ENCODE measurements at regions not wholly inside any gene's neighbourhood (a gene's known extent, or its start where the extent isn't known, plus 50 kb on each side); places are given as distances from the start of the nearest gene placed in this dataset.

DNA sequence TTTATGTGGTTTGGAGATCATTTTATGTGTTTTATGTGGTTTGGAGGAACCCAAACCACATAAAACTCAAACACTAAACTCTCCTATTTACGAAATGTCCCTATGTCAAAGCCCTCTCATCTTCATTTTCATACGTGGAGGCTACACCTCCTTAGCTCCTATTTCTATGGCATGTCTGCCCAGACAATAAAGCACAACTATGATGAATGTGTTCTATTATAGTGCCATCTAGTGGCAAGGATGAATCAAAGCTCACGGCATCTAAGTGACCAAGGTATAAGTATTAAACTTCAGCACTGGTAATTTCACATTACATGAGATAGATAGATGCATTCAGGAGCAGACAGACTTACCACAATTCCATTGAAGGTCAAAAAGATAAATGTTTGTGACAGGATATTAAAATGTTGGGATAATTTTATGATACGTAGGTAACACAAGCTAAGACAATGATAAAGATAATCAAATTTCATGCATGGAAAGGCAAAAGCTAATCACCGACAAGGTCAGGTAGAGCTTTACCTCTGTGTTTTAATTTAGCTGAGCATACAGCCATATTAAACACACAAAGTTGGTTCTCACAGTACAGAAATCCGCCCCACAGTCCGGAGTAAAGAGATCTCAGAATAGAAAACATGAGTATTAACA is 130.6 kb upstream of the FHIT start:
- H3K4me1 ChIP-seq (ENCODE audit: insufficient read depth, low read length): no peaks in the 10 kb centered on the region
- BruUV-seq (replicated peaks): no TSS peak
- no peak overlapping the region for H3K9ac ChIP-seq (ENCODE audit: insufficient read depth, low read depth, low read length)
- H3K36me3 ChIP-seq (replicated peaks in 1 of 2; ENCODE audit: control insufficient read depth in 1 of 2, insufficient read depth in 2 of 2, low read length in 2 of 2): no peaks in the 10 kb centered on the region
- ChIA-PET CTCF (ENCODE audit: low intra/inter-chr PET ratio, low total read pairs) (interaction anchor here (0.7 to 1.2 kb wide), 2 partner anchors 627 to 1524 kb away, joined by 3 to 5 read pairs; no protein-coding TSS in a partner anchor), POLR2A (no interaction called here)
- H3K4me3 ChIP-seq (replicated peaks in 1 of 3; ENCODE audit: insufficient read depth in 1 of 3, low read depth in 2 of 3, low read length in 3 of 3): no peak overlapping the region
- no peak overlapping the region for H2AFZ ChIP-seq (ENCODE audit: low read length)
- H4K20me1 ChIP-seq (ENCODE audit: insufficient read depth, low read length): no peaks in the 10 kb centered on the region
- DNase-seq (ENCODE audit: low spot score) (peak; percentile 35), FAIRE-seq (peak; percentile 79), ATAC-seq (peak; percentile 86)
- no peak overlapping the region for H3K27ac ChIP-seq (ENCODE audit: extremely low read length, insufficient read depth, low read length)
- peak; percentile 34; the same call in 1 of the 2 replicates for TF ChIP-seq RAD21 (CRISPR knock-in tag; IDR thresholded peaks at IDR 0.05)
- no peak for TF ChIP-seq CHD4 (IDR thresholded peaks at IDR 0.05; ENCODE audit: borderline replicate concordance, low read length)
- TF ChIP-seq RORA (CRISPR knock-in tag; IDR thresholded peaks at IDR 0.05): no peak
- TF ChIP-seq ZMYM4 (CRISPR knock-in tag; IDR thresholded peaks at IDR 0.05): peak; percentile 23; the same call in 1 of the 2 replicates
- TF ChIP-seq ZSCAN29 (CRISPR knock-in tag; conservative IDR thresholded peaks at IDR 0.05): no peak
- TF ChIP-seq, protein P1, sequence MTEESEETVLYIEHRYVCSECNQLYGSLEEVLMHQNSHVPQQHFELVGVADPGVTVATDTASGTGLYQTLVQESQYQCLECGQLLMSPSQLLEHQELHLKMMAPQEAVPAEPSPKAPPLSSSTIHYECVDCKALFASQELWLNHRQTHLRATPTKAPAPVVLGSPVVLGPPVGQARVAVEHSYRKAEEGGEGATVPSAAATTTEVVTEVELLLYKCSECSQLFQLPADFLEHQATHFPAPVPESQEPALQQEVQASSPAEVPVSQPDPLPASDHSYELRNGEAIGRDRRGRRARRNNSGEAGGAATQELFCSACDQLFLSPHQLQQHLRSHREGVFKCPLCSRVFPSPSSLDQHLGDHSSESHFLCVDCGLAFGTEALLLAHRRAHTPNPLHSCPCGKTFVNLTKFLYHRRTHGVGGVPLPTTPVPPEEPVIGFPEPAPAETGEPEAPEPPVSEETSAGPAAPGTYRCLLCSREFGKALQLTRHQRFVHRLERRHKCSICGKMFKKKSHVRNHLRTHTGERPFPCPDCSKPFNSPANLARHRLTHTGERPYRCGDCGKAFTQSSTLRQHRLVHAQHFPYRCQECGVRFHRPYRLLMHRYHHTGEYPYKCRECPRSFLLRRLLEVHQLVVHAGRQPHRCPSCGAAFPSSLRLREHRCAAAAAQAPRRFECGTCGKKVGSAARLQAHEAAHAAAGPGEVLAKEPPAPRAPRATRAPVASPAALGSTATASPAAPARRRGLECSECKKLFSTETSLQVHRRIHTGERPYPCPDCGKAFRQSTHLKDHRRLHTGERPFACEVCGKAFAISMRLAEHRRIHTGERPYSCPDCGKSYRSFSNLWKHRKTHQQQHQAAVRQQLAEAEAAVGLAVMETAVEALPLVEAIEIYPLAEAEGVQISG (CRISPR knock-in tag; IDR thresholded peaks at IDR 0.05): peak; percentile 87
- TF ChIP-seq, protein P2, sequence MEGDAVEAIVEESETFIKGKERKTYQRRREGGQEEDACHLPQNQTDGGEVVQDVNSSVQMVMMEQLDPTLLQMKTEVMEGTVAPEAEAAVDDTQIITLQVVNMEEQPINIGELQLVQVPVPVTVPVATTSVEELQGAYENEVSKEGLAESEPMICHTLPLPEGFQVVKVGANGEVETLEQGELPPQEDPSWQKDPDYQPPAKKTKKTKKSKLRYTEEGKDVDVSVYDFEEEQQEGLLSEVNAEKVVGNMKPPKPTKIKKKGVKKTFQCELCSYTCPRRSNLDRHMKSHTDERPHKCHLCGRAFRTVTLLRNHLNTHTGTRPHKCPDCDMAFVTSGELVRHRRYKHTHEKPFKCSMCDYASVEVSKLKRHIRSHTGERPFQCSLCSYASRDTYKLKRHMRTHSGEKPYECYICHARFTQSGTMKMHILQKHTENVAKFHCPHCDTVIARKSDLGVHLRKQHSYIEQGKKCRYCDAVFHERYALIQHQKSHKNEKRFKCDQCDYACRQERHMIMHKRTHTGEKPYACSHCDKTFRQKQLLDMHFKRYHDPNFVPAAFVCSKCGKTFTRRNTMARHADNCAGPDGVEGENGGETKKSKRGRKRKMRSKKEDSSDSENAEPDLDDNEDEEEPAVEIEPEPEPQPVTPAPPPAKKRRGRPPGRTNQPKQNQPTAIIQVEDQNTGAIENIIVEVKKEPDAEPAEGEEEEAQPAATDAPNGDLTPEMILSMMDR (CRISPR knock-in tag; IDR thresholded peaks at IDR 0.05): peak; percentile 81
- peak; percentile 85 for TF ChIP-seq STAG1 (CRISPR knock-in tag; IDR thresholded peaks at IDR 0.05)
- peak; percentile 53; the same call in 1 of the 2 replicates for TF ChIP-seq SMC3 (IDR thresholded peaks at IDR 0.05; ENCODE audit: low read length)
- TF ChIP-seq MXD4 (CRISPR knock-in tag; IDR thresholded peaks at IDR 0.05): no peak
- intact Hi-C loops (cut with micrococcal nuclease; ENCODE audit: unreplicated experiment) (no loop called here), in situ Hi-C loops (cut with HindIII; ENCODE audit: extremely low pct_ligation_motif_present, low pct_unique_long_range_greater_than_20kb) (no loop called here)
- H3K79me2 ChIP-seq (ENCODE audit: insufficient read depth, low read length): no peaks in the 10 kb centered on the region
- no peaks in the 10 kb centered on the region for H3K27me3 ChIP-seq (ENCODE audit: control insufficient read depth in 1 of 2, insufficient read depth in 2 of 2, low read length in 2 of 2)
- H3K9me3 ChIP-seq (ENCODE audit: low read length): no peaks in the 10 kb centered on the region
- H3K4me2 ChIP-seq (ENCODE audit: low read depth, low read length): no peak overlapping the region
- 32% methylated on average over 7 of the region's 7 CpGs for WGBS (ENCODE audit: low lambda C conversion rate)
